Ovary (tissue), 7 donors: ENCODE measurements at regions not wholly inside any gene's neighbourhood (a gene's known extent, or its start where the extent isn't known, plus 50 kb on each side); places are given as distances from the start of the nearest gene placed in this dataset.

ENCODE experiments used
- DNase-seq, 5 donors: peaks; one replicate each; pipeline ENCODE4 v3.0.0-alpha.2; 2019 to 2020
- H3K27ac ChIP-seq, 2 donors: fragments of 200-600 bp; one replicate each; pipeline versions ENCODE4 v1.5.1 to v1.8.0; 2019 to 2022
- H3K27me3 ChIP-seq: fragments of 200-600 bp; one replicate; pipeline ENCODE4 v1.8.0; 2022
- H3K36me3 ChIP-seq: fragments of 200-600 bp; sonication (generic); one replicate; pipeline ENCODE4 v1.5.1; 2019
- H3K4me1 ChIP-seq: one replicate; pipeline ENCODE4 v1.8.1; 2013; ENCODE audit warnings: mild to moderate bottlenecking, moderate library complexity; ENCODE audit not compliant: insufficient read depth
- H3K4me3 ChIP-seq: fragments of 200-600 bp; sonication (generic); one replicate; pipeline ENCODE4 v1.5.1; 2017
- H3K9me3 ChIP-seq, 2 donors: fragments of 200-600 bp in 1 of 2; sonication (generic) in 1 of 2; one replicate each; pipeline versions ENCODE4 v1.5.1 to v1.8.1; 2013 to 2019; ENCODE audit warnings: mild to moderate bottlenecking in 1 of 2, moderate library complexity in 1 of 2
- CTCF ChIP-seq, 3 donors: fragments of 450-650 bp in 2 of 3; fragments of 200-600 bp in 1 of 3; IDR thresholded peaks; one replicate each; pipeline versions ENCODE4 v1.5.1 to v1.8.0; 2016 to 2022; ENCODE audit warnings: antibody characterized with exemption in 3 of 3, mild to moderate bottlenecking in 1 of 3
- EP300 ChIP-seq: sonication (generic); formaldehyde crosslinking; IDR thresholded peaks from one replicate; pipeline ENCODE4 v1.6.1; 2017; ENCODE audit warnings: antibody characterized with exemption
- POLR2A ChIP-seq: fragments of 450-650 bp; IDR thresholded peaks from one replicate; pipeline ENCODE4 v1.6.1; 2017; ENCODE audit warnings: antibody characterized with exemption, mild to moderate bottlenecking, moderate library complexity
- WGBS, 3 donors: extraction: QIAGEN DNeasy Blood & Tissue Kit in 1 of 3; methylation state at CpG; one replicate each; pipeline versions ENCODE4 v1.1.5 to v1.1.7; 2013 to 2017; 5-methylcytosine and 5-hydroxymethylcytosine counted together
- intact Hi-C, 4 donors: fragments of 100-400 bp; cut with DNase I; formaldehyde crosslinking; loops; one replicate each; pipeline versions ENCODE4 v1.11.0 to v1.15.1; 2022 to 2023
- donor health status: DM: no; HTN: no; CAD: no; lungs with moderate emphysema.
- donor health status: DM: no; HTN: no; CAD: no.
- donor health status: Bipolar disorder and iron deficiency.
- donor health status: DM: no; HTN: no; CAD: no.
- donor health status: DM: yes; HTN: yes; CAD: no.

- TF ChIP-seq POLR2A (no peak), CTCF (IDR thresholded peaks at IDR 0.05) (no peak), EP300 (no peak)
- peaks cover 2% of the 10 kb centered on the region for H3K4me1 ChIP-seq
- H3K27me3 ChIP-seq: no peaks in the 10 kb centered on the region
- intact Hi-C loops: no loop called here
- no peak overlapping the region for H3K4me3 ChIP-seq
- no peak overlapping the region for H3K27ac ChIP-seq
- WGBS, 3 donors: 85 to 91% (median 89%) methylated on average over 5 of the region's 5 CpGs
- DNase-seq: no peak
- no peaks in the 10 kb centered on the region for H3K9me3 ChIP-seq
- H3K36me3 ChIP-seq: no peaks in the 10 kb centered on the region
Observed at GRCh38 chr4:158991534-158992155, 111.2 kb upstream of the RAPGEF2 start.

- WGBS, 3 donors: 76 to 79% (median 76%) methylated on average over 2 of the region's 2 CpGs
- no peaks in the 10 kb centered on the region for H3K36me3 ChIP-seq
- H3K27me3 ChIP-seq: no peaks in the 10 kb centered on the region
- peaks cover 2% of the 10 kb centered on the region for H3K4me1 ChIP-seq
- intact Hi-C loops: no loop called here
- DNase-seq: no peak
- no peaks in the 10 kb centered on the region for H3K9me3 ChIP-seq
- no peak for TF ChIP-seq EP300
- no peak for TF ChIP-seq POLR2A
- TF ChIP-seq CTCF (IDR thresholded peaks at IDR 0.05): no peak
- no peak overlapping the region for H3K27ac ChIP-seq
- H3K4me3 ChIP-seq: no peak overlapping the region
Observed at GRCh38 chr4:158993891-158994290, 109.0 kb upstream of the RAPGEF2 start.

- Histone ChIP-seq H3K27ac (no peak overlapping the region), H3K4me1 (peaks cover 2% of the 10 kb centered on the region), H3K4me3 (no peak overlapping the region), H3K27me3 (no peaks in the 10 kb centered on the region), H3K36me3 (no peaks in the 10 kb centered on the region), H3K9me3 (no peaks in the 10 kb centered on the region)
- TF ChIP-seq POLR2A (no peak), EP300 (no peak), CTCF (IDR thresholded peaks at IDR 0.05) (no peak)
- 68 to 77% (median 72%) methylated on average over 2 of the region's 2 CpGs for WGBS, 3 donors
- intact Hi-C loops: no loop called here
- DNase-seq: no peak
Observed at GRCh38 chr4:158995040-158995439, 107.8 kb upstream of the RAPGEF2 start.

GRCh38 chr4:158995965-158996364, 106.9 kb upstream of the RAPGEF2 start:
- Histone ChIP-seq H3K9me3 (no peaks in the 10 kb centered on the region), H3K4me1 (peaks cover 2% of the 10 kb centered on the region), H3K36me3 (no peaks in the 10 kb centered on the region), H3K4me3 (no peak overlapping the region), H3K27ac (no peak overlapping the region), H3K27me3 (no peaks in the 10 kb centered on the region)
- no peak for TF ChIP-seq EP300
- TF ChIP-seq POLR2A: no peak
- no peak for TF ChIP-seq CTCF (IDR thresholded peaks at IDR 0.05)
- no peak for DNase-seq
- intact Hi-C loops: no loop called here
- 77 to 79% (median 78%) methylated on average over 8 of the region's 8 CpGs for WGBS, 3 donors
